ENCODE measurements at regions not wholly inside any gene's neighbourhood (a gene's known extent, or its start where the extent isn't known, plus 50 kb on each side); places are given as distances from the start of the nearest gene placed in this dataset.
"Not testable (repeated sequence)": the region's sequence is repeated elsewhere in the genome, so short reads cannot be mapped to it uniquely, and the experiment has no call there.

GRCh38 chrX:37912777-37913176 lies 65.4 kb upstream of the DYNLT3 start:
- Mint-ChIP-seq H3K4me3 (ENCODE audit: unreplicated experiment) (no peak overlapping the region), H3K9me3 (ENCODE audit: unreplicated experiment) (peaks cover 18% of the 10 kb centered on the region), H3K36me3 (ENCODE audit: unreplicated experiment) (no peaks in the 10 kb centered on the region), H3K4me1 (ENCODE audit: unreplicated experiment) (peaks cover 5% of the 10 kb centered on the region), H3K27me3 (ENCODE audit: unreplicated experiment) (no peaks in the 10 kb centered on the region), H3K27ac (ENCODE audit: unreplicated experiment) (no peak overlapping the region)
- TF ChIP-seq, protein P1, sequence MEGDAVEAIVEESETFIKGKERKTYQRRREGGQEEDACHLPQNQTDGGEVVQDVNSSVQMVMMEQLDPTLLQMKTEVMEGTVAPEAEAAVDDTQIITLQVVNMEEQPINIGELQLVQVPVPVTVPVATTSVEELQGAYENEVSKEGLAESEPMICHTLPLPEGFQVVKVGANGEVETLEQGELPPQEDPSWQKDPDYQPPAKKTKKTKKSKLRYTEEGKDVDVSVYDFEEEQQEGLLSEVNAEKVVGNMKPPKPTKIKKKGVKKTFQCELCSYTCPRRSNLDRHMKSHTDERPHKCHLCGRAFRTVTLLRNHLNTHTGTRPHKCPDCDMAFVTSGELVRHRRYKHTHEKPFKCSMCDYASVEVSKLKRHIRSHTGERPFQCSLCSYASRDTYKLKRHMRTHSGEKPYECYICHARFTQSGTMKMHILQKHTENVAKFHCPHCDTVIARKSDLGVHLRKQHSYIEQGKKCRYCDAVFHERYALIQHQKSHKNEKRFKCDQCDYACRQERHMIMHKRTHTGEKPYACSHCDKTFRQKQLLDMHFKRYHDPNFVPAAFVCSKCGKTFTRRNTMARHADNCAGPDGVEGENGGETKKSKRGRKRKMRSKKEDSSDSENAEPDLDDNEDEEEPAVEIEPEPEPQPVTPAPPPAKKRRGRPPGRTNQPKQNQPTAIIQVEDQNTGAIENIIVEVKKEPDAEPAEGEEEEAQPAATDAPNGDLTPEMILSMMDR (IDR thresholded peaks at IDR 0.05): no peak
- DNase-seq (ENCODE audit: extremely low spot score, unreplicated experiment): no peak

DNA sequence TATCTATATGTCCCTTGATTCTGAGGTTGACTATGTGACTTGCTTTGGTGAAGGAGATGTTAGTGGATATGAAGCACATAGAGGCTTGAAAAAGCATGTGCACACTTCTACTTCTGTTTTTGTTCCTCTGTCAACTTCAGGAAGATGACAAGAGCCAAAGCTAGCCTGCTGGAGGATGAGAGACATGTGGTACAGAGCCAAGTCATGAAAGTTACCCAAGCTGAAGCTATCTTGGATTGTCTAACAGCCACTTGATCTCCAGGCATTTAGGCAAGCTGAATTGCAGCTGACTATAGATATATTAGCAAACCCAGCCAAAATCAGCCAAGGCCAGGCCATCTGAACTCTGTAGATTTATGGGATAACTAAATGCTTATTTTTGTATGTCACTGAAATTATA lies 70.8 kb upstream of the DYNLT3 start:
- Mint-ChIP-seq H3K36me3 (ENCODE audit: unreplicated experiment) (peaks cover 2% of the 10 kb centered on the region), H3K27ac (ENCODE audit: unreplicated experiment) (no peak overlapping the region), H3K4me3 (ENCODE audit: unreplicated experiment) (no peak overlapping the region), H3K4me1 (ENCODE audit: unreplicated experiment) (no peaks in the 10 kb centered on the region), H3K9me3 (ENCODE audit: unreplicated experiment) (peaks cover 32% of the 10 kb centered on the region), H3K27me3 (ENCODE audit: unreplicated experiment) (no peaks in the 10 kb centered on the region)
- TF ChIP-seq, protein P1 (IDR thresholded peaks at IDR 0.05): no peak
- DNase-seq (ENCODE audit: extremely low spot score, unreplicated experiment): no peak

- H3K36me3 Mint-ChIP-seq (ENCODE audit: unreplicated experiment): peaks cover 2% of the 10 kb centered on the region
- no peaks in the 10 kb centered on the region for H3K4me1 Mint-ChIP-seq (ENCODE audit: unreplicated experiment)
- DNase-seq (ENCODE audit: extremely low spot score, unreplicated experiment): no peak
- H3K27ac Mint-ChIP-seq (ENCODE audit: unreplicated experiment): no peak overlapping the region
- no peaks in the 10 kb centered on the region for H3K27me3 Mint-ChIP-seq (ENCODE audit: unreplicated experiment)
- no peak overlapping the region for H3K4me3 Mint-ChIP-seq (ENCODE audit: unreplicated experiment)
- TF ChIP-seq, protein P1 (IDR thresholded peaks at IDR 0.05): no peak
- peaks cover 29% of the 10 kb centered on the region for H3K9me3 Mint-ChIP-seq (ENCODE audit: unreplicated experiment)
These were observed 71.3 kb upstream of the DYNLT3 start for GRCh38 chrX:37918703-37919102.

DNA sequence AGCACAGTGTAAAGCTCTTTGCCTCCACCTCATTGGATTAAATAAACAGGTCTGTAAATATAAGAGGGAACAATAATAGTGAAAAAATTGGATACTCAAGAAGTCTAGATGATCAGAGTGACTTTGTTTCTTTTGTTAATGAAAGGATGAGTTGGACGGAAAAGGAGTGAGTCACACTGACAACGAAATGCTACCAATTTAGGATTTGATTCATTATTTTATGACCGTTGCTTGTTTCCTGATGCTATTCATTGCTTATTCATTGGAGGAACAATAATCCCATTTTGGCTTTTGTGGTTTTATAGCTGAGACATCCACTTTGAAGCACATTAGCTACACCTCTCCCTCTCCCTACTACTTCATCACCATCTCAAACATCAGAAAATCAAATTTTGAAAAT lies 74.4 kb upstream of the DYNLT3 start:
- Mint-ChIP-seq H3K27ac (ENCODE audit: unreplicated experiment) (no peak overlapping the region), H3K36me3 (ENCODE audit: unreplicated experiment) (peaks cover 2% of the 10 kb centered on the region), H3K9me3 (ENCODE audit: unreplicated experiment) (peaks cover 31% of the 10 kb centered on the region), H3K4me1 (ENCODE audit: unreplicated experiment) (peaks cover 1% of the 10 kb centered on the region), H3K27me3 (ENCODE audit: unreplicated experiment) (no peaks in the 10 kb centered on the region), H3K4me3 (ENCODE audit: unreplicated experiment) (no peak overlapping the region)
- TF ChIP-seq, protein P1 (IDR thresholded peaks at IDR 0.05): no peak
- no peak for DNase-seq (ENCODE audit: extremely low spot score, unreplicated experiment)

DNA sequence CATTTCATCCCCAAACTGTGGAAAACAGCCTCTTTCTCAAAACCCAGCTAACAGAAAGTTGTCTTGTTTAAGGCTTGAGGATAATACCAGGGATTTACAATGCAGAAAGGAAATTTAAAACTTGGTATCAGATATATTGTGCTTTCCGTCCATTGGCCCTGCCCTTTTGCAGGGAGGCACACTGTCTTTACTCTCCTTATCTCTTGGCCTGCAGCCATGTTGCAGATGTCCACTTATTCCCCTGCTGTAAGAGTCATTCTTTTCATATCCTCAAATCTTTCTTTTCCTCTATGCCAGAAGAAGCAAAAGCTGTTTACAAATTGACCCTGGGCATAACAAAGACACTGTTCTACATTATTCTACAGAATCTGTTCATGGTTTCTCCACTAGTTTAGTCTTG lies 75.6 kb upstream of the DYNLT3 start:
- Mint-ChIP-seq H3K4me1 (ENCODE audit: unreplicated experiment) (peaks cover 1% of the 10 kb centered on the region), H3K27ac (ENCODE audit: unreplicated experiment) (no peak overlapping the region), H3K9me3 (ENCODE audit: unreplicated experiment) (peaks cover 26% of the 10 kb centered on the region), H3K27me3 (ENCODE audit: unreplicated experiment) (no peaks in the 10 kb centered on the region), H3K4me3 (ENCODE audit: unreplicated experiment) (no peak overlapping the region), H3K36me3 (ENCODE audit: unreplicated experiment) (peaks cover 2% of the 10 kb centered on the region)
- no peak for DNase-seq (ENCODE audit: extremely low spot score, unreplicated experiment)
- TF ChIP-seq, protein P1 (IDR thresholded peaks at IDR 0.05): no peak

DNA sequence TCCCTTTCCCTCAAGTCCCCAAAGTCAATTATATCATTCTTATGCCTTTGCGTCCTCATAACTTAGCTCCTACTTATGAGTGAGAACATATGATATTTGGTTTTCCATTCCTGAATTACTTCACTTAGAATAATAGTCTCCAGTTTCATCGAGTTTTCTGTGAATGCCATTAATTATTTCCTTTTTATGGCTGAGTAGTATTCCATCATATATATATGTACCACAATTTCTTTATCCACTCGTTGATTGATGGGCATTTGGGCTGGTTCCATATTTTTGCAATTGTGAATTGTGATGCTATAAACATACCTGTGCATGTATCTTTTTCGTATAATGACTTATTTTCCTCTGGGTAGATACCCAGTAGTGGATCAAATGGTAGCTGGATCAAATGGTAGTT lies 78.4 kb upstream of the DYNLT3 start:
- peaks cover 16% of the 10 kb centered on the region for H3K9me3 Mint-ChIP-seq (ENCODE audit: unreplicated experiment)
- not testable (repeated sequence) for H3K27ac Mint-ChIP-seq (ENCODE audit: unreplicated experiment); H3K4me1 Mint-ChIP-seq (ENCODE audit: unreplicated experiment); H3K27me3 Mint-ChIP-seq (ENCODE audit: unreplicated experiment); H3K4me3 Mint-ChIP-seq (ENCODE audit: unreplicated experiment); DNase-seq (ENCODE audit: extremely low spot score, unreplicated experiment); H3K36me3 Mint-ChIP-seq (ENCODE audit: unreplicated experiment)

Data from osteocyte (in vitro differentiated cells).